ENCODE measurements at regions not wholly inside any gene's neighbourhood (a gene's known extent, or its start where the extent isn't known, plus 50 kb on each side); places are given as distances from the start of the nearest gene placed in this dataset.

DNA sequence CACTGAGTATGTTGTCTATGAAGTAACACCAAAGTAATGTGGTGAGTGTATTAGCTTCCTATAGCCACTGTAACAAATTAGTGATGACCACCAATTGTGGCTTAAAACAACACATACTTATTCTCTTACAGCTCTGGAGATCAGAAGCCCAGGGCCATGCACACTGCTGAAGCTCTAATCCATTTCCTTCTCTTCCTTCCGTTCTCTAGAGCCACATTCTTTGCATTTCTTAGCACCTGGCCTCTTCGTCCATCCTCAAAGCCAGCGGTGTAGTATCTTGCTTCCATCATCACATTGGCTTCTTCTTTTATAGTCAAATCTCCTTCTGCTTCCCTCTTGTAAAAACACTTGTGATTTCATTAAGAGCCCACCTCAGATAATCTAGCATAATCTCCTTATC is 230.3 kb upstream of the RFX3 start:
- no peak overlapping the region for H3K27ac ChIP-seq (ENCODE audit: insufficient read length, low read depth, low read length)
- Mint-ChIP-seq H3K4me1 (peaks cover 15 to 17% of the 10 kb centered on the region in 2 experiments), H3K27me3 (ENCODE audit: low read depth) (no peaks in the 10 kb centered on the region), H3K27ac (peak overlapping the region in 1 of 3 experiments; percentile 28; a peak in 1 of 7 replicates), H3K4me3 (no peak overlapping the region), H3K36me3 (ENCODE audit: insufficient read depth in 1 of 3, low read depth in 3 of 3) (peaks cover 0 to 7% (median 0%) of the 10 kb centered on the region in 3 experiments; a peak in 2 of 7 replicates), H3K9me3 (no peaks in the 10 kb centered on the region)
- H2BK12ac ChIP-seq (ENCODE audit: insufficient read length, low read depth, low read length): no peak overlapping the region
- H3K27me3 ChIP-seq (ENCODE audit: insufficient read depth, low read length): no peaks in the 10 kb centered on the region
- no peak for TF ChIP-seq CTCF (conservative IDR thresholded peaks at IDR 0.05)
- DNase-seq: no peak
- no peak overlapping the region for H2BK120ac ChIP-seq (ENCODE audit: low read depth, low read length, poor library complexity, severe bottlenecking)
- H4K91ac ChIP-seq (ENCODE audit: insufficient read length, low read depth, low read length): no peak overlapping the region
- no peak overlapping the region for H3K4ac ChIP-seq (ENCODE audit: low read depth, low read length)
- H3K18ac ChIP-seq (ENCODE audit: insufficient read length, low read depth, low read length): no peak overlapping the region
- no peak overlapping the region for H2AK5ac ChIP-seq (ENCODE audit: insufficient read length, low read length)
- H2BK20ac ChIP-seq (ENCODE audit: low read depth, low read length, poor library complexity, severe bottlenecking): no peak overlapping the region
- no peak overlapping the region for H3T11ph ChIP-seq (ENCODE audit: low read length)
- no peak overlapping the region for H3K56ac ChIP-seq (ENCODE audit: insufficient read length, low read depth, low read length)
- H2BK15ac ChIP-seq (ENCODE audit: low read depth, low read length): no peak overlapping the region
- H4K20me1 ChIP-seq (ENCODE audit: control insufficient read depth, insufficient read depth, insufficient read length): no peaks in the 10 kb centered on the region
- H3K14ac ChIP-seq (ENCODE audit: insufficient read depth, low read length): no peak overlapping the region
- H2BK5ac ChIP-seq (ENCODE audit: insufficient read length, low read length): no peak overlapping the region
- H3K23me2 ChIP-seq (ENCODE audit: insufficient read length, low read depth, low read length, poor library complexity, severe bottlenecking): no peaks in the 10 kb centered on the region
- H3K4me2 ChIP-seq (ENCODE audit: insufficient read depth, insufficient read length, low read length): no peak overlapping the region
- no peak overlapping the region for H4K5ac ChIP-seq (ENCODE audit: insufficient read length, low read depth, low read length)
- no peaks in the 10 kb centered on the region for H3K9me3 ChIP-seq (ENCODE audit: control insufficient read depth, low read depth, low read length)
- H3K79me1 ChIP-seq (ENCODE audit: insufficient read depth, low read depth, low read length, poor library complexity, severe bottlenecking): no peaks in the 10 kb centered on the region
- H3K23ac ChIP-seq (ENCODE audit: insufficient read length, low read depth, low read length): no peak overlapping the region
- no peaks in the 10 kb centered on the region; the same call in 1 of the 2 replicates for H3K4me1 ChIP-seq (ENCODE audit: insufficient read depth, low read length)
- H2AFZ ChIP-seq (ENCODE audit: low read length): no peak overlapping the region
- H3K9ac ChIP-seq (ENCODE audit: extremely low read depth, insufficient read length, low read length): no peak overlapping the region
- H3K79me2 ChIP-seq (ENCODE audit: insufficient read depth, low read length): no peaks in the 10 kb centered on the region
- H4K8ac ChIP-seq (replicated peaks; ENCODE audit: insufficient read length, low read depth, low read length): no peak overlapping the region
- WGBS (ENCODE audit: extremely low coverage, insufficient read length, low lambda C conversion rate): no CpG with 5 or more reads among the region's 3 CpGs

Data from H9 (cell line).